HG02943 (cell line): ENCODE measurements at regions not wholly inside any gene's neighbourhood (a gene's known extent, or its start where the extent isn't known, plus 50 kb on each side); places are given as distances from the start of the nearest gene placed in this dataset.
"Not testable (repeated sequence)": the region's sequence is repeated elsewhere in the genome, so short reads cannot be mapped to it uniquely, and the experiment has no call there.

Experiments
- ATAC-seq: cut with Tn5 transposase; IDR thresholded peaks from one replicate; pipeline ENCODE4 v1.9.1; 2021; ENCODE audit warnings: mild to moderate bottlenecking, low read depth, moderate library complexity; ENCODE audit not compliant: unreplicated experiment

DNA sequence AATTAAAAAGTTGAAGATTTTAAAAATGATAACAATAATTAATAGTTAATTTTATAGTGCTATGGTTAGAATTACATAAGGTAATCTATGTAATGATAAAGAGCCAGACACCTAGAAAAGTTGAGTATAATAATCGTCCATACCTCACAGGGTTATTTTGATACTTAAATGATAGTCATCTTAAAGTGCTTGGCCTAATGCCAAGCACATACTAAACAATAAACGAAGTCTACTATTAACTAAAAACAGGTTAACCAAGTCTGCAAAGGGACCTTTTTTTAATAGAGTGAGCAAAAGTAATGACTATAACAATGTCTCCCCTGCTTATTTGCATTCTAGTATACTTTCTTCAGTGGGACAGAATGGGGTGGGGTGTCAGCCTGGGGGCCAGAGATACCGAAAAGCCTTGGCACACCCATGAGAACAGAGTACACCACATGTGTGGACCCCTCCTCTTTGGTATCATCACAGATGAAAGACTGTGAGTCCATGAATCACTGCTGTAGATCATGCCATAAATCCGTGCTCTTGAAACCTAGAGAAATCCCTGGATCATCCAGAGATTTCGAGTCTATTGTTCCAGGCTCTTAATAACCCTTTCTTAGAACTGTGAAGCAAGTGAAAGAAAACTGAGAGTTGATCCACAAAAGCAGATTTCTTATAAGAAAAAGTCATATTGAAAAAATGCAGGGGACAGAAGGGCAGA, 249.5 kb downstream of the PRELID2 start:
- ATAC-seq: no peak

DNA sequence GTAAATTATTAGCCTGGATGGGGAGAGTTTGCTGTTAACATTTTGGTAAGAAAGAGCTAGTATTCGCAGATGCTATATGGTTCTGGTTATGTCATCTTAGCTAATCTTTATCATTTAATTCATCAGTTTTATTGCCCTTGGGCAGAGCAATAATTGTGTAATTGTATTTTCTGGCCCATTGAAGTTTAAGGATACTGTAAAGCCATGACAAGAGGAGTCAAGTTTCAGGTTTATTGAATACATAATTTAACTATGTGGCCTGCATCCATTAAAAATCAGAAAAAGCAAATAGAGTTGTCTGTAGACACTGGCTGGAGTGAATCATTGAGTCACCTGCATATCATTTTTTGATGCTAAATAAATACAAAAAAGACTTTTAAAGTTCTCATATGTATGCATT, 255.8 kb downstream of the PRELID2 start:
- no peak for ATAC-seq

DNA sequence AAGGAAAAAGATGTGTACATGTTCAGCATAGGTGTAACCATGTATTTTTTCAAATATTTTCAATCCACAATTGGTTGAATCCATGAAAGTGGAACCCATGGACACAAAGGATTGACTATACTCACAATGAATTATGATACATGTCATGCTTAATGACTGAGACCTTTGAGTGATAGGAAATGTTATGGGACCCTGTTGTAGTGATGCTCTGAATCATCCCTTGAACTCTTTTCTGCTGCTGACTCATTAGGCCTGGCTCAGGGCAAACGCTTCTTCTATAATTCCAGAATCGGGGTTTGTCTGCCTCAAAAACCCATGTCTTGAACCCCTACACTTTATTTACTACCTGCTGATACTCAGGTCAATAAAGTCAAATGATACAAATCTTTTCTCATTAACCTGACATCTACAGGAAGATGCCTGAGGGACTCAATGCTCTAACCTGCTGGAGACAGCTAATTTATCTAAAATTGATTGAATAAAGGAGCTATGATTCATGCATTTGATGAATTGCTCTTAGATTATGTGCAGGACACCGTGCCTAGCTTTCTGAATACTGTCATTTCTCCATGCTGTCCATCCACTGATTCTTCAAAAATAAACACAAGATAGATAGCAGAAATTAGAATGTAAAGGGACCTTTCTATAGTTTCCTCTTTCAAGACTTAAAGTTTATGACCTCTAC, 260.1 kb downstream of the PRELID2 start:
- no peak for ATAC-seq

DNA sequence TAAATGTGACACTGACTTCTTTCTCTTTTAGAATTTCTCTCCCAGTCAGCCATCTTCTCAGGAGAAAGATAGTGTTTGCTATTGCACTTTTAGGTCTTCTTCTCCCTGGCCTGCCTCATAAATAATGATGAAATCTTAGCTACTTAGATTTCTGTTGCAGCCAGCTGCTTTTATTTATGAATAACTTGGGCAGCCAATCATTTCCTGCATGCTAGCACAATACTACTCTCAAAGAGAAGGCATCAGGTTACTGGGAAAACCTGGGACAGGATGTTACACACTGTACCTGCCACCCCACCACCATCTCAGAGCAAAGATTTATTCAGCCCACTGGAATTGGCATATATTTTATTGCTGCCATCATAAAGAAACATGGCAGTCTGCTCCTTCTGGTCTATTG, 266.6 kb downstream of the PRELID2 start:
- ATAC-seq: no peak

DNA sequence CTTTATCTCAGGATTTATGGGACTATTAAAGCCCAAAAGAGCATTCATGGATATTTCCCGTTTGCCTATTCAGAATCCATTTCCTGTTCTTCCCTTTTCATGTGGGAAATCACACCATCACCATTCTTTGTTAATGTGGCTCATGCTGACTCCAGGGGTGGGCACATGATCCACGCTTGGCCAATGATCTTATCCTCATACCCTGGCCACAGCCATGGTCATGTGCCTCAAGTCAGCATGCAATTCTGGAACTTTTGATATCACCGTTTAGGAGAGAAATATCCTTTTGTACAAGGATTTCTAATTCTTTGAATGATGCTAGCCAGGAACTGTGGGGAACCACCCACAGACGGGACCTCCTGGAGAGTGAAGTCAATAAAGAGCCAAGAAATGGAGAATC, 272.2 kb downstream of the PRELID2 start:
- no peak for ATAC-seq

DNA sequence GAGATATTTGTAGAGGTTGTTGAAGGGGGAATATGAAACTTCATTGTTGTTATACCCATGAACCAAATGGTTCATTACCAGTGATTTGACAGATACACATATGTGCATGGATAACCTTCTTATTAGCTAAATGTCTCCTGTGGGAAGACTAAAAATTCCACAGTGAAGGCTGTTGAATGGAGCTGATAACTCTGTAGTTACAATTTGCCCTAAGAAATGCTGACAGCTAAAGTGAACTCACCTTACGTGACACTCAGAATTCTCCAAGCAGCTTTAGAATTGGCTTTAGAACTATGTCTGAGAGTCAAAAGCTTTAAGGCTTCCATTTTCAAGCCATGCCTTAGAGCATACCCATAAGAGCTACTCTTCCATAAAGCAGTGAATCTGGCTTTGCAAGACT, 276.9 kb downstream of the PRELID2 start:
- ATAC-seq: no peak

DNA sequence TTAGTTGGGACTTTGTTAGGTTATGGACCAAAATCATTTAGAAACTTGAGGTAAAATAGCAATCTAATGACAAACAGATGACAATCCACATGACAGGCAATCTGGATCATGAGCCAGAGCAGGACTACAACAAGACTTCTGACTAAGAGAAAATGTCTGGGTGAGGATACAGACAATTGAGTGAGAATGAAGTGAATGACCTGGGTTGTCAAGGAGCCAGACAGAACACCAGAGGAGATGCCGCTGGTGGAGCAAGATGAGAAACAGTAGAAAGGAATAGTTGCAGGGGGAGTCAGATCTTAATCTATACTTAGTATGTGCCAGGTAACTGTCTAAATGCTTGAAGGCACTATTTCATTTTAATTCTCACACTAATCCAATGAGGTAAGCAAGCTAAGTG, 277.8 kb downstream of the PRELID2 start:
- no peak for ATAC-seq

DNA sequence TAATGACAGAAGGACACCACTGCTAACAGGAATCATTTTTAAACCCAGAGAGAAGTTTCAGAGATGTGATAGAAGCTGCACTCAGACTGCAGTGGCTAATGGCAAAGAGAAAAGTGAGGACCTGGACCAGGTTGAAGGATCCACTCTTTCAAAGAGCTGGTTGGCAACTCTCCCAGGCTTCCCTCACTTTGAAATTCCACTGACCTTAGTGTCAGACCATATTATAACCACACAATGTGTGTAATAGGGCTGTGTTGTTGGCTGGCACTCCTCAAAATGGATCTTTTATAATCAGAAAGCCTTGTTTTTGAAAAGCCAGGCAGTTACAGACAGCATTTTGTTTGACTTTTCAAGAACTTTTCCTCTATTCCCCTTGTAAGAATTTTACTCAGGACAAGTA, 280.7 kb downstream of the PRELID2 start:
- ATAC-seq: no peak

DNA sequence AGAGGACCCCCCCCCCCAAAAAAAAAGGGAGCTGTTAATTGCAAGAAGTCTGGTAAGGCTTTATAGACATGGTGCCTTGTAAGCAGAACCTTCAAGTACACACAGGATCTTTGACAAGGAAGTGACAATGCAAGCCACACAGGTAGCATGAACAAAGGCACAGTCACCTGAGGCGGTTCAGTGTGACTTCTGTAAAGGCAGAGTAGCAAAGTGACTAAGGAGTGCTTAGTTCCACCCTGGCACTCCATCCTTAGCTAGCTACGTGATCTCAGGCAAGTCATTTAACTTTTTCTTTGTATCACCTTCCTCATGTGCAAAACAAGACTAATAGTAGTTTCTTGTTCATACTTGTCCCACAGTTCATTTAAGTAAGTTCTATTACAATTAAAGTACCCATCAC, 282.0 kb downstream of the PRELID2 start:
- no peak for ATAC-seq

DNA sequence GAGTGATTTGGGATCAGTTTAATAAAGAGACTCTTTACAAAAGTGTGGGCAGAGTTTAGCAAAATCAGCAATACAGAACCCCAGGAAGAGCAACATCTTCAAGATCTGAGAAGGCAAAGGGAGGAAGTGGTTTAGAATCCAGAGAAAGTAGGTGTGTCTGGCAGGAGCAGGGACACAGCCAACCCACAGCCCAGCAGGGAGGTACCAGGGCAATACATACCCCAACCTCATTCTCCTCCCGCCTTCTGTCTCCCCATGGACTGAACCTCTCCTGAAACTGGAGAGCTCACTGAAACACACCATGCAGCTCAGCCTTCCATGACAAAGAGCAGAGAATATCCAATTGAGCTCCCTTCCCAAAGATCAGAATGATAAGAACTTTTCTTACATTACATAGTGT, 283.4 kb downstream of the PRELID2 start:
- no peak for ATAC-seq

DNA sequence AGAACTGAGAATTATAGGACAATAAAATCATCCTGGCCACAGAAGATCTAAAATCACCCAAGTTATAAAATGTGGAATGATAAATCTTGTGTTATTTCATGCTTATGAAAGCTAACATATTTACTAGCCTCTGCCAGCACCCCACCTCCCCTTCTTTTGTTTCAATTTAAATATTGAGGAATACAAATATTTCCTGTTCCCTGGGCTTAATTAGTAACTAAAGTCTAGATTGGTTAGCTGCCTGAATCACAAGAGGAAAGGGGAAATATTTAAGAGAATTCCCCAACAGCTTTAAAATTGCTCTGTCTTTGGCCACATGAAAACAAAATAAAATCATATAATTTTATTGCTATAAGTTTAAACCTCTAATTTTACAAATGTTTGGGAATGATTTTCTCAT, 287.0 kb downstream of the PRELID2 start:
- ATAC-seq: no peak

DNA sequence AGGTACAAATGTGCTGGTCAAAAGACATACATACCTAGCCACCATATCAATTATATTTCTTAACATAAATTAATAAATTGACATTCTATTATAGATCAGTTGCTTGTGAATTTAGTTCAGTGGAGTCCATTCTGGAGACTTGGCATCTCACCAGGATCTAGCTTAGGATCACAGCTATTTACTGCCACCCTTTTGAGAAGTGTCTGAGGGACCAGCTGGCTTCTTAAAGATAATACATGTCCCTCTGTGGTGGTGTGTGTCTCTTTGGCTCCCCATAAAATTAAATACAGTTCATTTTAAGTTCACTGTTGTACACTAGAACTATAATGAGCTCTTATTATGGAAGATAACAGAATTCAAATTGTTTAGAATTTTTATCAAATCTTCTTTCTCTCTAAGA, 290.7 kb downstream of the PRELID2 start:
- no peak for ATAC-seq

DNA sequence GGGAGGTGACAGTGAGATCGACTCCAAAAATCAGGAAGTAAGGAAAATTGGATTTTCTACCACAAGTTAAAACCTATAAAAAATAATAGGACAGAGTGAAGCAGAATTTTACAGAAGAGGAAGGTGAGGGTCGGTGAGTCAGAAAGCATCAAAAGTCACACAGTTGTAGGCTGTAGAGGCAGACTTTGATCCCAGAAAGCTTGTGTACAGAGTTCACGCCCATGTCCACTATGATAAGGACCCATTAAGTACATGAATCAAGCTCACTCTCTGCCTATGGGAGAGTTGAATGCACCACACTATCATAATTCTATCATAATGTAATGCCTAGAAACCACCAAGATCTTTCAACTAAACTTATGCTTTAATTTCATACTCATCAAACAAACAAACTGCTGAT, 291.2 kb downstream of the PRELID2 start:
- ATAC-seq: no peak

DNA sequence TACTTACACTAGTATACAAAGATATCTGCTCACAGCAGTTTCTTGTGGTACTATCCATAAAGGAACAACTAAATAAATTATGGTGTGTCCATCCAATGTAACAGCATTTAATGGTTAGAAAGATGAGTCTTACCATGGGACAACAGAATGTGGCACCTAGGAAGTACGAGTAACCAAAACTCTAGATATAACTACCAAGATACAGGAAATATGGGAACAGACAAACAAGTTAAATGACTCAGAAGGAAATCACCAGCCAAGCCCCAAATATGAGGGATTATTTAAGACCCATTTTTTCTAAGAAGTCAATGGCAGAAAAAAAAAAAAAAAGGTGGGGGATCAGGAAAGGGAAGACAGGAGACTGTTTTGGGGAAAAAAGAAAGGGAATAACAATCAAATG, 294.8 kb downstream of the PRELID2 start:
- no peak for ATAC-seq

DNA sequence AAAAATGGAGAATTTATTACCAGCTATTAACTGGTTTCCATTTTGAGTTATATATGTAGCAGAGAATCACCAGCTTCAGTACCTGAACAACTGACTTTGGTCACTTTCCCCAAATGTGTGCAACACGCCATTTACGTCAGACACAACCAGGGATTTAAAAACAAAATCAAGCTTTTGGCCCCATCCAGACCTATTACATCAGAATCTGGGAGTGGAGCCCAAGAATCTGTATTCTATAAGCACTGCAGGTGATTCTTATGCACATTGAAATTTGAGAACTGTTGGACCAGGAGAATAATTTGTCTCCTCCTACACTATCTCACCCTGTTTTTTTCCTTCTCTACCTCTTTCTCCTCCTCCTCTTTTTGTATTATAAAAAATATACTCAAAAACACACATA, 295.9 kb downstream of the PRELID2 start:
- ATAC-seq: no peak

DNA sequence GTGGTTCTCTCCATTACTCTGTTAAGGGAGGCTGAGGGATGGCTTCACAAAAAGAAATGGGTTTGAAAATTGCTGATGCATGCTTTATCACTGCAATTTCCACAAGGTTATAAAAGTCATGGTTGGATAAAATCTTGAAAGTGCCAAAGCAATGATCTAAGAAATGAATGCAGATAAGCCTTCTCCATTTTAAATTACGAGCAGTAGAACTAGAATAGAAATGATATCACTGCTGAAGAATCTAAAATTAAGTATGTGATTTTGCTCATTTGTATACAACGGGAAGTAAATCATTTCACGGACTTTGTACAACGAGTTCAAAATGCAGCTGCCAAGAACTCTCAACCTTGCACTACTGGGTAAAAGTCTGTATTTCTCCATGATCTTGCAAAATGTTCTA, 299.0 kb downstream of the PRELID2 start:
- ATAC-seq: no peak

DNA sequence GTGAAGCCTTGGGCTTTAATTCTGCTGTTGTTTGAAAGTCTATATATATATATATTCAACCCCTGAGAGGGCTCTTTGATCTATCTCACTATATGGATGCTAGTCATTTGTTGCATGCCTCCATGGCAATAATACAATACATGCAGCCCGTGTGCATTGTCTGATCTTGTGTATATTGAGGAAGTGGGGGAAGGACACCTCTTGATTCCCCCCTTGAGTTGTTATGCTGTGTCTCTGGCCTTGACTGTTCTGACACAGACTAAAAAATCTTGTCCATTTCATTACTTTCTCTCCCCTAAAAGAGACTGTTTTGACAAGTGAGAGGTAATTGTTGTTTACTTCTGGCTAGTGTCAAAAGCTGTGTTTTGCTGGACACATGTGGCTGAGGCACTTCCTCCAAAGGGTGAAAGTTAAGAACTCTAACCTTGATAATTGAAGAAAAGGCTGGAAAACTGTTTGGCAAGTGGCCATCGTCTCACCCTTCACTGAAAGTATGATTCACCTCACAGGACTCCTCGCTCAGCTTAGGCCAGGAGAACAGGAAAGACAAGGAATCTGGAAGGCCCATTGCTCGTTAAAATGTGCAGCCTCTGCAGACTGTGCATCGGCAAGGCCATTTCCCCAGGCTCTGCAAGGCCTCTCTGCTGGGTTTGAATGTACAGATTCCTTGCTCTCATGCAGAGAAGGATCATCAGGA, 304.0 kb downstream of the PRELID2 start:
- no peak for ATAC-seq

DNA sequence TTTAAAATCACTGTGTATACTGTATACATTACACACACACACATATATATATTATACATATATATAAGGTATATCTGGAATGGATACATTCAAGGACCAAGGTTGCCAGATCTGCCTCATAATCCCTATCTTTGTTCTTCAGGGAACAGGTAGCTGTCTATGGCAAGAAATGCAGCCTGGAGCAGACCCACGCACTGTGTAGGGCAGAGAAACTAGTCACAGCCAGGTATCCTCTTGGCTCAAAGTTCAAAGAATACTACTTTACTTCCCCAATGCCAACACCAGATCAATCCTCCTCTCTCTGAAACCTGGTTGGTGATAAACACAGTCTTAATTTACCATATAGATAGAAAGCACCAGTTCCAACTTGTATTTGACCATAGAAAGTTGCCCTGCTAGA, 313.6 kb downstream of the PRELID2 start:
- ATAC-seq: no peak

DNA sequence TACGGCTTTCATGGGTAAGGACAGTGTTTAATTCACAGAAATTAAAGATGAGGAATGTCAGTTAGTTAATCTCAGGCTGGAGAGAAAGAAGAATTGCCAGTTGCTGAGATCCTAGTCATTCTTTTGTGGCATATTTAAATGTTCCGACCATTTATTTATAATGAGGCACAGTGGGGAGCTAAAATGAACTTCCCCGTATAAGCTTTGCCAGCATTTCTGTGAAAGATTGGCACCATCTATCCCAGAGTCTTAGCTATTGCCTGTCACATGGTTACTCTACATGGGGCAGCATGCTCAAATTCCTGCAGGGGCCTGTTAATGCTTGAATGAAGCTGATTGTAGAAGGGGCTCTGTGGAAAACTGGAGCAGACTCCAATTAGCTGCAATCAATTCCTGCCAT, 314.1 kb downstream of the PRELID2 start:
- ATAC-seq: no peak

DNA sequence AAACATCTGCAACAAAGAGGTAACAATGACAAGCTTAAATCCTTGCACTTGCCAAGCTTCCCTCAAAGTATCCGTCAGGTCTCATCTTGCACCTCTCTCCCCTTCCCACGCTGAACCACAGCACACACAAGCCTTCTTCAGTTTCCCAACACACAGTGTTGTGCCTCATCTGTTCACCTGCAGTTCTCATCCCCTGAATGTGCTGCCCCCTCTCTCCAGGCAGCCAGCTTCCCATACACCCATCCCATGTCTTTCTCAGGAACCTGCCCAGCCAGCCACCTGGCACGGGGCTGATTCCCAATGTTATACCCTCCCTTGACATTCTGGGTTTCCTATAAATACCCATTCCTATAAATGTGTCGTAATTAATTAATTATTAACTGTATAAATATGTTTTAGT, 314.8 kb downstream of the PRELID2 start:
- ATAC-seq: no peak

DNA sequence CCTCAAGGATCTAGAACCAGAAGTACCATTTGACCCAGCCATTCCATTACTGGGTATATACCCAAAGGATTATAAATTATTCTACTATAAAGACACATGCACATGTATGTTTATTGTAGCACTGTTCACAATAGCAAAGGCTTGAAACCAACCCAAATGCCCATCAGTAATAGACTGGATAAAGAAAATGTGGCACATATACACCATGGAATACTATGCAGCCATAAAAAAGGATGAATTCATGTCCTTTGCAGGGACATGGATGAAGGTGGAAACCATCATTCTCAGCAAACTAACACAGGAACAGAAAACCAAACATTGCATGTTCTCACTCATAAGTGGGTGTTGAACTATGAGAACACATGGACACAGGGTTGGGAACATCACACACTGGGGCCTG, 317.6 kb downstream of the PRELID2 start:
- ATAC-seq: not testable (repeated sequence)

DNA sequence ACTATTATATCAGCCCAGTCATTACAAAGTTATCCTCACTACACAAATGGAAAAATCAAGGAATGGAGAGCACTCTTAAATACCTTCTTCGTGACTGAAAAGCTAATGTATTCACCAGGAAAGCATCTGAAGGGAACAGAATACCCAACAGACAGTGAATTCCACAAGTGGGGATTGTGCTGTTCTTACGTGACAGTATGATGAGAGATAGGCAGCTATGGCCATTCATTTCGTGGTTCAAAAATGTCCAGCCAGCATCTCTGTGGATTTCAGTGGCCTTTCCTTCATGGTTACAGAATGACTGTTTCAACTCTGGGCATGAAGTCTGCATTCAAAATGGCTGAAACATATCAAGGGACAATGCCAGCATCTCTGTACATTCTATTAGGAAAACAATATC, 323.8 kb downstream of the PRELID2 start:
- ATAC-seq: no peak
